ENCODE measurements at regions not wholly inside any gene's neighbourhood (a gene's known extent, or its start where the extent isn't known, plus 50 kb on each side); places are given as distances from the start of the nearest gene placed in this dataset.

DNA sequence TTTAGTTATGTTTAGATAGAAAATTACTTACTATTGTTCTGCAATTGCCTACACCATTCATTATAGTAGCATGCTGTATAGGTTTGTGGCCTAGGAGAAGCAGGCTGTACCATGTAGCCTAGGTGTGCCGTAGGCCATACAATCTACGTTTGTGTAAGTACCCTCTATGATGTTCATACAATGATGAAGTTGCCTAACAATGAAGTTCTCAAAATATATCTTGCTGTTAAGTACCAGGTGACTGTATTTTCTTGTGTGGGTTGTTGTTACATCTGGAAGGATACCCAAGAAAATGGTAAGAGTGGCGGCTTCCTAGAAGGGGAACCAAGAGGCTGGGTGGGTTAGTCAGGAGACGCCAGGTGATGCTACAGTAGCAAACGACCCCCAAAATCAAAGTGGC is 88.3 kb upstream of the FOXF1 start:
- no peak for TF ChIP-seq CTCF (IDR thresholded peaks at IDR 0.05 in 2 of 3, conservative IDR thresholded peaks at IDR 0.05 in 1 of 3; ENCODE audit: borderline replicate concordance in 1 of 3, insufficient read depth in 1 of 3, low read depth in 2 of 3, low read length in 2 of 3)
- TF ChIP-seq EZH2 (IDR thresholded peaks at IDR 0.05): no peak
- TF ChIP-seq SIN3A (IDR thresholded peaks at IDR 0.05; ENCODE audit: low read depth): no peak
- TF ChIP-seq, protein P1, sequence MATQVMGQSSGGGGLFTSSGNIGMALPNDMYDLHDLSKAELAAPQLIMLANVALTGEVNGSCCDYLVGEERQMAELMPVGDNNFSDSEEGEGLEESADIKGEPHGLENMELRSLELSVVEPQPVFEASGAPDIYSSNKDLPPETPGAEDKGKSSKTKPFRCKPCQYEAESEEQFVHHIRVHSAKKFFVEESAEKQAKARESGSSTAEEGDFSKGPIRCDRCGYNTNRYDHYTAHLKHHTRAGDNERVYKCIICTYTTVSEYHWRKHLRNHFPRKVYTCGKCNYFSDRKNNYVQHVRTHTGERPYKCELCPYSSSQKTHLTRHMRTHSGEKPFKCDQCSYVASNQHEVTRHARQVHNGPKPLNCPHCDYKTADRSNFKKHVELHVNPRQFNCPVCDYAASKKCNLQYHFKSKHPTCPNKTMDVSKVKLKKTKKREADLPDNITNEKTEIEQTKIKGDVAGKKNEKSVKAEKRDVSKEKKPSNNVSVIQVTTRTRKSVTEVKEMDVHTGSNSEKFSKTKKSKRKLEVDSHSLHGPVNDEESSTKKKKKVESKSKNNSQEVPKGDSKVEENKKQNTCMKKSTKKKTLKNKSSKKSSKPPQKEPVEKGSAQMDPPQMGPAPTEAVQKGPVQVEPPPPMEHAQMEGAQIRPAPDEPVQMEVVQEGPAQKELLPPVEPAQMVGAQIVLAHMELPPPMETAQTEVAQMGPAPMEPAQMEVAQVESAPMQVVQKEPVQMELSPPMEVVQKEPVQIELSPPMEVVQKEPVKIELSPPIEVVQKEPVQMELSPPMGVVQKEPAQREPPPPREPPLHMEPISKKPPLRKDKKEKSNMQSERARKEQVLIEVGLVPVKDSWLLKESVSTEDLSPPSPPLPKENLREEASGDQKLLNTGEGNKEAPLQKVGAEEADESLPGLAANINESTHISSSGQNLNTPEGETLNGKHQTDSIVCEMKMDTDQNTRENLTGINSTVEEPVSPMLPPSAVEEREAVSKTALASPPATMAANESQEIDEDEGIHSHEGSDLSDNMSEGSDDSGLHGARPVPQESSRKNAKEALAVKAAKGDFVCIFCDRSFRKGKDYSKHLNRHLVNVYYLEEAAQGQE (IDR thresholded peaks at IDR 0.05; ENCODE audit: low read depth): no peak
- TF ChIP-seq YY1 (IDR thresholded peaks at IDR 0.05; ENCODE audit: extremely low read depth, insufficient replicate concordance, low read depth, low read length): no peak
- TF ChIP-seq POLR2A (IDR thresholded peaks at IDR 0.05; ENCODE audit: borderline replicate concordance, extremely low read depth, insufficient read depth, insufficient read length): no peak
